HG03575 (cell line): ENCODE measurements at regions not wholly inside any gene's neighbourhood (a gene's known extent, or its start where the extent isn't known, plus 50 kb on each side); places are given as distances from the start of the nearest gene placed in this dataset.

ENCODE experiments used
- ATAC-seq: cut with Tn5 transposase; IDR thresholded peaks from one replicate; pipeline ENCODE4 v1.9.1; 2021; ENCODE audit not compliant: unreplicated experiment, insufficient number of reproducible peaks, low FRiP score; ENCODE audit errors: extremely low read depth

DNA sequence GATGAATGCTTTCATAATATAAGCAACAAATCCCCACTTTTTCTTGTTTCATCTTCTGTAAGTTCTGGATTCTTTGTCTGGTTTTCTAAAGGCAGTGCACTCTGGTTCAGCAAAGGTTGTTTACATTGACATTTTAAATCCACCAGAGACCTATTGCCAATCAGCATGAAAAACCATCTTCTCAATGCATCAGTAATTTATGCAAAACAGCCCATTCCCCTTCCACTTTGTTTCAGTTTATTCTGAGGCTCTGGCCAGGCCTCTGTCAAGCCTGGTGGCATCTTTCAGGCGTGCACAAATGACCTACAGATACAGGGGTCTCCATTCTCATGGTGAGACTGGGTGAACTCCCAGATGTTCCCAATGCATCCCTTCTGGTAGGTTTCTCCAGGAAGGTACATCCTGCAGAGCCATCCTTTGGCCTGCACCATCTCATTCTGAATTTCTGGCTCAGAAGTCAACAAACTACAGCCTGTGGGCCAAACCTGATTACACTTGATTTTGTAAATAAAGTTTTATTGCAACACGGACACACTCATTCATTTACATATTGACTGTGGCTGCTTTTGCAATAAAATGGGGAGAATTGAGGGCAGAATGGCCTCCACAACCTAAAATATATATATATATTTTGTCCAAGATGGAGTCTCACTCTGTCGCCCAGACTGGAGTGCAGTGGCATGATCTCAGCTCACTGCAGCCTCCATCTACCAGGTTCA, 405.4 kb downstream of the PREX1 start:
- no peak for ATAC-seq

DNA sequence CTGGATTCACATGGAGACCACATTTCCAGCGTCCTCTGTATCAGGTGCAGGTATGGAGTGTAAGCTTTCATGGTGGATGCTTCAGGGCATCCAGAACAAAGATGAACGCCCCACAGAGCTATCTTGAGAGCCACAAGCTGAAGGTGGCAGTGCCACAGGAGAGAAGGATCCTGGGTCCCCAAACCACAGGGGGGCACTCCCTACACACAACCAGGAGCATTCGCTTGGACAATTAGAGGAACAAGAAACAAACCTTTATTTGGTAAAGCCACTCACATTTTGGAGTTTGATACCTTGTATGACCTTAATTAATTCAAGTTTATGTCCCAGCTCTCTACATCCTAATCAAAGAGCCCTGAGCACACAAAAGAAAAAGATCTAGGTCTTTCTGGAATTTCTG, 406.3 kb downstream of the PREX1 start:
- ATAC-seq: no peak

DNA sequence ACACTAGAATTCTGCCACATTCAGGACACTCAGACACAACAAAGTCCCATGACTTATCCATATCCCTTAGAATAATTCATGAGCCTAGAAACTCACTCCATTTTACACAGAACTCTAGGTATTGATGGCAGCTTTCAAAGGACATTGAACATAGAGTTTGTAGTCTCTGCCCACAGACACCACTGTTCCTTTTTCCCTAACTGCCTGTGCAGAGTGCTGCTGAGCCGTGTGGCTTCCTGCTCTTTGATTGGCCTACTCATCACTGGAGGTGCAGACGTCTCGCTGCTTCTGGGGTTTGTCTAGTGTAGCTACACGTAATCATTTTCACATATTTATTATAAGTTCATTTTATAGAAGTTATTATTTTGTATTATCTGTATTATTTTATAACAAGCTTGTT, 407.6 kb downstream of the PREX1 start:
- no peak for ATAC-seq

GRCh38 chr20:48419173-48419572, 408.6 kb downstream of the PREX1 start:
- no peak for ATAC-seq

GRCh38 chr20:48416002-48416401, 411.8 kb downstream of the PREX1 start:
- no peak for ATAC-seq

GRCh38 chr20:48414786-48415185, 413.0 kb downstream of the PREX1 start:
- ATAC-seq: no peak

GRCh38 chr20:48411919-48412522, 415.8 kb downstream of the PREX1 start:
- no peak for ATAC-seq

- no peak for ATAC-seq
These were observed 416.6 kb downstream of the PREX1 start for GRCh38 chr20:48411245-48411644.

GRCh38 chr20:48409055-48409615, 418.7 kb downstream of the PREX1 start:
- ATAC-seq: no peak

- no peak for ATAC-seq
These were observed 420.1 kb downstream of the PREX1 start for GRCh38 chr20:48407710-48408109.

DNA sequence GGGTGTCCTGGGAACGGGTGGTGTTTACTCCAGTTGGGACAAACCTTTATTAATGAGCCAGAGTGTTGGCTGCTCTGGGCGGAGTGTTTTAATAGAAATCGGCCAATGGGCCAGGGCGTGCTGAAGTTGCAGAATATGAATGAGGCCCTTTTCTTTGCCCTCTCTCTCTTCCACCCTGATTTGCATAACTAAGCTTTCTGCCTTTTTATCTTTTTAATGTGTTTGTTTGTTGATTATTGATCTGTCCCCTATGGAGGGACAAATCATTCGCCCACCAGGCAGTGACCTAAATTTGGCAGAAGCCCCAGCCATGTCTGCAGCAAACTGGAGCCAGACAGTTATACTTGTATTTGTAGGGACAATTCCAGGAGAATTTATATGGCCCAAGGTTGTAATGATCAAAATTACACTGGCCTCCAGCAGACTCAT, 420.9 kb downstream of the PREX1 start:
- no peak for ATAC-seq

- no peak for ATAC-seq
These were observed 421.3 kb downstream of the PREX1 start for GRCh38 chr20:48406498-48406897.

- no peak for ATAC-seq
These were observed 421.9 kb downstream of the PREX1 start for GRCh38 chr20:48405909-48406308.

GRCh38 chr20:48404598-48404997, 423.2 kb downstream of the PREX1 start:
- no peak for ATAC-seq

DNA sequence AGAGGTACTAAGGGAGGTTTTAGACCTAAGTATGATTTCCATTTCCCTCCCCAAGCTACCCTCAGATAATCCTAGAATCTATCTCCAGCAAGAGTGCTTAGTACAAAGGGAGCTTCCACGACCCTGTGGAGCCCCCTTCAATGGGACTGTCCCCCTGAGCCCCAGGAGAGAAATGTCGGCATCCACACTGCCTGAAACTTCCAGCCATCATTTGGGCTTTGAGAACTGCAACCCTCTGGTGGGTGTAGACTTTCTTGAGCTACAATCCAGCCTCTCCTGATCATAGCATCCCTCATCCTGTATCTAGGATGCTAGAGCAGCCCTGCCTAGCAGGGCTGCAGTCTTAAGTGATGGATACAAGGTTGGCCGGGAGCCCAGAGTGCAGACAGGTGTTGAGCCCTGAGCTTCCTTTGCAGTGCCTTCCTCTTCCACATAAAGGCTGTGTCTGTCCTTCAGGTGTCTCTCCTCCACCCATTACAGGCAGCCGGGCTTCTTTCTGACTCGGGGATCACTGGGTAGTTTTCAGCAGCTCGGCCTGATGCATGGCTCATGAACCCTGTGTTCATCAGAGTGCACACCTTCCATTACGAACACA, 424.5 kb downstream of the PREX1 start:
- ATAC-seq: no peak

- no peak for ATAC-seq
These were observed 426.4 kb downstream of the PREX1 start for GRCh38 chr20:48401359-48401758.

DNA sequence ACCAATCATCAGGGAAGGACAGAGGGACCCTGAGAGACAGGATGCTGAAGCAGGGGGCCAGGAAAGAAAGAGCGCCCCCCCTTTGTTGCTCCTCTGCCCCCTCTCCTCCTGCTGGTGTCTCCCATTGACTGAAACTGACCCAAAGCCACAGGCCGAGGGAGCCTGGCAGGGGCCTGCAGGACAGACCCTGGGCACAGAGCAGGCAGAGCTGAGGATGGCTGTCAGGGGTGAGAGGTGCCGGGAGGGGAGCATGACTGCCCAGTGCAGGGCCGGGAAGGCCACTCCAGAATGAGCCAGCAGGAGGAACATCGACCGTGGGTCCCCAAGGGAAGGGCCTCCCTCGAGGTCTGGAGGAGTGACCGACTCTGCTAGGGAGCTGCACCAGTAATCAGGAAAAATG, 427.8 kb downstream of the PREX1 start:
- ATAC-seq: no peak

GRCh38 chr20:48398506-48399449, 429.0 kb downstream of the PREX1 start:
- ATAC-seq: no peak
